ENCODE measurements at regions not wholly inside any gene's neighbourhood (a gene's known extent, or its start where the extent isn't known, plus 50 kb on each side); places are given as distances from the start of the nearest gene placed in this dataset.

- no peaks in the 10 kb centered on the region for H3K27me3 ChIP-seq (replicated peaks; ENCODE audit: insufficient read depth, low read depth, low read length, poor library complexity)
- no peaks in the 10 kb centered on the region for H3K9me3 ChIP-seq (ENCODE audit: low read depth, low read length, poor library complexity, severe bottlenecking)
- no peaks in the 10 kb centered on the region for H3K4me1 ChIP-seq (ENCODE audit: insufficient read depth, low read length, poor library complexity, severe bottlenecking)
- no peak overlapping the region for H3K27ac ChIP-seq (ENCODE audit: low read depth, low read length, poor library complexity, severe bottlenecking)
- POLR2A ChIA-PET (ENCODE audit: low non-redundant PET) = no interaction called here
- TF ChIP-seq CTCF (conservative IDR thresholded peaks at IDR 0.05; ENCODE audit: low read depth, low read length) (no peak), EZH2 (IDR thresholded peaks at IDR 0.05; ENCODE audit: borderline replicate concordance, low read depth, low read length, poor library complexity, severe bottlenecking) (no peak)
- no peak overlapping the region for H3K4me3 ChIP-seq (ENCODE audit: low read depth, low read length, poor library complexity, severe bottlenecking)
- BruUV-seq (replicated peaks) = no TSS peak
- no peaks in the 10 kb centered on the region for H3K36me3 ChIP-seq (ENCODE audit: insufficient read depth, low read length, poor library complexity, severe bottlenecking)
- intact Hi-C loops (cut with micrococcal nuclease; ENCODE audit: unreplicated experiment) = no loop called here
- CTCF ChIA-PET = no interaction called here
- no peak for DNase-seq (ENCODE audit: low spot score)
Observed at GRCh38 chr3:74370342-74370741, 244.1 kb downstream of the CNTN3 start.

GRCh38 chr3:74366331-74366730 lies 248.1 kb downstream of the CNTN3 start:
- Histone ChIP-seq H3K4me1 (ENCODE audit: insufficient read depth, low read length, poor library complexity, severe bottlenecking) (no peaks in the 10 kb centered on the region), H3K27ac (ENCODE audit: low read depth, low read length, poor library complexity, severe bottlenecking) (no peak overlapping the region), H3K36me3 (ENCODE audit: insufficient read depth, low read length, poor library complexity, severe bottlenecking) (no peaks in the 10 kb centered on the region), H3K9me3 (ENCODE audit: low read depth, low read length, poor library complexity, severe bottlenecking) (no peaks in the 10 kb centered on the region), H3K27me3 (replicated peaks; ENCODE audit: insufficient read depth, low read depth, low read length, poor library complexity) (no peaks in the 10 kb centered on the region), H3K4me3 (ENCODE audit: low read depth, low read length, poor library complexity, severe bottlenecking) (no peak overlapping the region)
- intact Hi-C loops (cut with micrococcal nuclease; ENCODE audit: unreplicated experiment) = no loop called here
- ChIA-PET POLR2A (ENCODE audit: low non-redundant PET) (no interaction called here), CTCF (no interaction called here)
- TF ChIP-seq EZH2 (IDR thresholded peaks at IDR 0.05; ENCODE audit: borderline replicate concordance, low read depth, low read length, poor library complexity, severe bottlenecking) = no peak
- no peak for TF ChIP-seq CTCF (conservative IDR thresholded peaks at IDR 0.05; ENCODE audit: low read depth, low read length)
- no TSS peak for BruUV-seq (replicated peaks)
- no peak for DNase-seq (ENCODE audit: low spot score)

GRCh38 chr3:74363346-74363745 lies 251.1 kb downstream of the CNTN3 start:
- H3K27me3 ChIP-seq (replicated peaks; ENCODE audit: insufficient read depth, low read depth, low read length, poor library complexity) = no peaks in the 10 kb centered on the region
- POLR2A ChIA-PET (ENCODE audit: low non-redundant PET) = no interaction called here
- H3K4me3 ChIP-seq (ENCODE audit: low read depth, low read length, poor library complexity, severe bottlenecking) = no peak overlapping the region
- DNase-seq (ENCODE audit: low spot score) = no peak
- no peak overlapping the region for H3K27ac ChIP-seq (ENCODE audit: low read depth, low read length, poor library complexity, severe bottlenecking)
- H3K4me1 ChIP-seq (ENCODE audit: insufficient read depth, low read length, poor library complexity, severe bottlenecking) = no peaks in the 10 kb centered on the region
- TF ChIP-seq CTCF (conservative IDR thresholded peaks at IDR 0.05; ENCODE audit: low read depth, low read length) (no peak), EZH2 (IDR thresholded peaks at IDR 0.05; ENCODE audit: borderline replicate concordance, low read depth, low read length, poor library complexity, severe bottlenecking) (no peak)
- no peaks in the 10 kb centered on the region for H3K36me3 ChIP-seq (ENCODE audit: insufficient read depth, low read length, poor library complexity, severe bottlenecking)
- intact Hi-C loops (cut with micrococcal nuclease; ENCODE audit: unreplicated experiment) = no loop called here
- no TSS peak for BruUV-seq (replicated peaks)
- H3K9me3 ChIP-seq (ENCODE audit: low read depth, low read length, poor library complexity, severe bottlenecking) = no peaks in the 10 kb centered on the region
- CTCF ChIA-PET = no interaction called here
